SK-N-MC (cell line): ENCODE measurements at regions not wholly inside any gene's neighbourhood (a gene's known extent, or its start where the extent isn't known, plus 50 kb on each side); places are given as distances from the start of the nearest gene placed in this dataset.

Source experiments
- EZH2 ChIP-seq: fragments of 200-600 bp; sonication (generic); IDR thresholded peaks from one replicate; pipeline ENCODE4 v1.6.1; 2017; ENCODE audit warnings: antibody characterized with exemption
- FOXP2 ChIP-seq: optimal IDR thresholded peaks from 2 replicates; pipeline ENCODE3; 2011; ENCODE audit warnings: mild to moderate bottlenecking, moderate library complexity; ENCODE audit not compliant: insufficient read depth; ENCODE audit errors: extremely low read length, control extremely low read depth
- POLR2AphosphoS5 ChIP-seq: IDR thresholded peaks from 2 replicates; pipeline ENCODE4 v1.6.1; 2012; ENCODE audit warnings: mild to moderate bottlenecking, low read depth, low read length, borderline replicate concordance

GRCh38 chr12:77163074-77164038 lies 98.0 kb upstream of the E2F7 start:
- TF ChIP-seq EZH2 (no peak), POLR2AphosphoS5 (no peak), FOXP2 (no peak)
